ENCODE measurements at regions not wholly inside any gene's neighbourhood (a gene's known extent, or its start where the extent isn't known, plus 50 kb on each side); places are given as distances from the start of the nearest gene placed in this dataset.

GRCh38 chr3:19093084-19093483 is 55.2 kb upstream of the KCNH8 start:
- no peak overlapping the region for H3K4me2 ChIP-seq (replicated peaks; ENCODE audit: extremely low read depth, low read length, poor library complexity, severe bottlenecking)
- H3K4me3 ChIP-seq (replicated peaks in 1 of 3; ENCODE audit: low read depth in 2 of 3, low read length in 3 of 3): no peak overlapping the region
- no peaks in the 10 kb centered on the region for H4K20me1 ChIP-seq (ENCODE audit: insufficient read depth, low read length)
- H3K27me3 ChIP-seq (ENCODE audit: control insufficient read depth in 2 of 2, insufficient read depth in 2 of 2, low read length in 2 of 2): no peaks in the 10 kb centered on the region
- peaks cover 0 to 2% (median 0%) of the 10 kb centered on the region in 3 donors for H3K27me3 Mint-ChIP-seq (ENCODE audit: low read depth in 3 of 3)
- no peak overlapping the region for H3K9ac ChIP-seq (ENCODE audit: insufficient read depth, low read length, poor library complexity, severe bottlenecking)
- no peak overlapping the region for H3K4me3 Mint-ChIP-seq
- H3K36me3 Mint-ChIP-seq: no peaks in the 10 kb centered on the region
- no peak overlapping the region for H2AFZ ChIP-seq (ENCODE audit: insufficient read depth, low read depth, low read length, poor library complexity, severe bottlenecking)
- H3K4me1 ChIP-seq (ENCODE audit: control insufficient read depth in 1 of 2, insufficient read depth in 2 of 2, low read length in 2 of 2): no peaks in the 10 kb centered on the region
- no peaks in the 10 kb centered on the region for H3K36me3 ChIP-seq (replicated peaks in 1 of 2; ENCODE audit: control insufficient read depth in 1 of 2, insufficient read depth in 2 of 2, low read length in 2 of 2)
- DNase-seq: no peak
- H3K79me2 ChIP-seq (ENCODE audit: insufficient read depth, low read length): no peaks in the 10 kb centered on the region
- peaks cover 0 to 6% (median 2%) of the 10 kb centered on the region in 7 donors for H3K9me3 Mint-ChIP-seq
- no peak overlapping the region for H3K27ac Mint-ChIP-seq
- no peaks in the 10 kb centered on the region for H3K9me3 ChIP-seq (replicated peaks in 1 of 2; ENCODE audit: control insufficient read depth in 1 of 2, insufficient read depth in 1 of 2, low read length in 2 of 2)
- no CpG with 5 or more reads among the region's 4 CpGs for WGBS (ENCODE audit: insufficient coverage)
- peaks cover 3% of the 10 kb centered on the region for H3K4me1 Mint-ChIP-seq
- no peak overlapping the region for H3K27ac ChIP-seq (ENCODE audit: low read depth in 1 of 2, low read length in 2 of 2)
- no peak for TF ChIP-seq CTCF (IDR thresholded peaks at IDR 0.05)
- intact Hi-C loops (cut with micrococcal nuclease): no loop called here

GRCh38 chr3:19077388-19077787 is 70.9 kb upstream of the KCNH8 start:
- peaks cover 0 to 2% (median 0%) of the 10 kb centered on the region in 7 donors for H3K9me3 Mint-ChIP-seq
- no CpG with 5 or more reads among the region's 2 CpGs for WGBS (ENCODE audit: insufficient coverage)
- intact Hi-C loops (cut with micrococcal nuclease): no loop called here

More at GRCh38 chr3:19077388-19077787, 70.9 kb upstream of the KCNH8 start:
- Histone ChIP-seq H3K4me3 (replicated peaks in 1 of 3; ENCODE audit: low read depth in 2 of 3, low read length in 3 of 3) (no peak overlapping the region), H3K9me3 (replicated peaks in 1 of 2; ENCODE audit: control insufficient read depth in 1 of 2, insufficient read depth in 1 of 2, low read length in 2 of 2) (no peaks in the 10 kb centered on the region), H3K4me1 (ENCODE audit: control insufficient read depth in 1 of 2, insufficient read depth in 2 of 2, low read length in 2 of 2) (no peaks in the 10 kb centered on the region), H3K4me2 (replicated peaks; ENCODE audit: extremely low read depth, low read length, poor library complexity, severe bottlenecking) (no peak overlapping the region), H3K9ac (ENCODE audit: insufficient read depth, low read length, poor library complexity, severe bottlenecking) (no peak overlapping the region), H3K27me3 (ENCODE audit: control insufficient read depth in 2 of 2, insufficient read depth in 2 of 2, low read length in 2 of 2) (no peaks in the 10 kb centered on the region), H3K27ac (ENCODE audit: low read depth in 1 of 2, low read length in 2 of 2) (no peak overlapping the region), H2AFZ (ENCODE audit: insufficient read depth, low read depth, low read length, poor library complexity, severe bottlenecking) (no peak overlapping the region), H3K36me3 (replicated peaks in 1 of 2; ENCODE audit: control insufficient read depth in 1 of 2, insufficient read depth in 2 of 2, low read length in 2 of 2) (no peaks in the 10 kb centered on the region), H4K20me1 (ENCODE audit: insufficient read depth, low read length) (no peaks in the 10 kb centered on the region), H3K79me2 (ENCODE audit: insufficient read depth, low read length) (no peaks in the 10 kb centered on the region)
- H3K27ac Mint-ChIP-seq: no peak overlapping the region
- no peak for DNase-seq
- peaks cover 0 to 1% (median 0%) of the 10 kb centered on the region in 3 donors for H3K27me3 Mint-ChIP-seq (ENCODE audit: low read depth in 3 of 3)
- H3K36me3 Mint-ChIP-seq: no peaks in the 10 kb centered on the region
- no peak overlapping the region for H3K4me3 Mint-ChIP-seq
- no peak for TF ChIP-seq CTCF (IDR thresholded peaks at IDR 0.05)
- peaks cover 2% of the 10 kb centered on the region for H3K4me1 Mint-ChIP-seq
